ENCODE measurements at regions not wholly inside any gene's neighbourhood (a gene's known extent, or its start where the extent isn't known, plus 50 kb on each side); places are given as distances from the start of the nearest gene placed in this dataset.
"Not testable (repeated sequence)": the region's sequence is repeated elsewhere in the genome, so short reads cannot be mapped to it uniquely, and the experiment has no call there.

DNA sequence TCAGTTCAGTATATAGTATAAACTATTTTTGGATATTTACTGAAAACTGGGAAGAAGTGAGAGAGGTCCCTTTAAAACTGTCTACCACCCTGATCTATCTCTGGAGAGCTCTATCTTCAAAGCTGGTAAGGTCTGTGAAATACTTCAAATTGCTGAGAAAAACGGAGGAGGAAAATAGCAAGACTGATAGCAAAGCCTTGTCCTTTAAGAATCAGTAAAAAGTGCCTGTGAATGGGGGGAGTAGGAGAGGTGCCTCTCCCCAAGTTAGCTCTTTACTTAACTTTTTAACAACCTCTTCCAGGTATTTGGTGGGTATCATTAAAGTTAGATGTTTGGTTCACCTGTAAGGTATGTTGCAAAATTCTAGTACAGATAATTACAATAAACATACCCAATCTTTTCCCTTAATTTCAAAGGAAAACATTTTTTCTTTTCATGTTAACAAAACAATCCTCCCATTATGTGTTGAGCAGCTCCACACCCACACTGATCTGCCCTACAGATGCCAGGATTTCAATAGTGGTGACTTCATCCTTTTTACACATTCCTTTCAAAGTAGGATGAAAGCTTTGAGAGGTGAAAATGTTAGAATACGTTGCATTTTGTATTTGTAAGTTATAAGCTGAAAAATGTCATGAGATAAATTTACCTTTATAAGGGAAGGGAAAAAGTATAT lies 149.2 kb downstream of the CRPPA start:
- no peak overlapping the region for H3K4me3 ChIP-seq (ENCODE audit: low read depth, low read length)
- no peak for TF ChIP-seq CTCF (IDR thresholded peaks at IDR 0.05; ENCODE audit: low read depth, low read length)

GRCh38 chr7:16271355-16271915 lies 149.9 kb downstream of the CRPPA start:
- H3K4me3 ChIP-seq (ENCODE audit: low read depth, low read length) = no peak overlapping the region
- TF ChIP-seq CTCF (IDR thresholded peaks at IDR 0.05; ENCODE audit: low read depth, low read length) = no peak

DNA sequence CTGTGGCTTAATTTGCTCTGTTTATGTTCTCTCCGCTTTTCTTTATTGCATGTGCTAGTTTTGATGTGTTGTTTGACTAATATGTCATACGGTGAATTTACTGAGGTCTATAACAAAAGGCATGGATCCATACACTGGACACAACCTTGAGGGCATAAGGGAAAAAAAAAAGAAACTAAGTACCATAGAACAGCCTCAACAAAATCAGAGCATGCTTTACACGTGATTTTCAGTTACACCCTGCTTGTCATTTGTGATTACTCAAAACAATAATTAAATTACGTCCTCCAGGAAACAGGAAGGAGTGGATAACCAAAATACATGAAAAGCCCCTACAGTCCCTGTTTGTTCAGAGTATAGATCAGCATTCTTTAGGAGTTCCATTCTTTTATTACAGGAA lies 150.5 kb downstream of the CRPPA start:
- H3K4me3 ChIP-seq (ENCODE audit: low read depth, low read length) = no peak overlapping the region
- TF ChIP-seq CTCF (IDR thresholded peaks at IDR 0.05; ENCODE audit: low read depth, low read length) = no peak

- no peak for TF ChIP-seq CTCF (IDR thresholded peaks at IDR 0.05; ENCODE audit: low read depth, low read length)
- H3K4me3 ChIP-seq (ENCODE audit: low read depth, low read length) = no peak overlapping the region
Measured at GRCh38 chr7:16268821-16269768, 152.2 kb downstream of the CRPPA start.

DNA sequence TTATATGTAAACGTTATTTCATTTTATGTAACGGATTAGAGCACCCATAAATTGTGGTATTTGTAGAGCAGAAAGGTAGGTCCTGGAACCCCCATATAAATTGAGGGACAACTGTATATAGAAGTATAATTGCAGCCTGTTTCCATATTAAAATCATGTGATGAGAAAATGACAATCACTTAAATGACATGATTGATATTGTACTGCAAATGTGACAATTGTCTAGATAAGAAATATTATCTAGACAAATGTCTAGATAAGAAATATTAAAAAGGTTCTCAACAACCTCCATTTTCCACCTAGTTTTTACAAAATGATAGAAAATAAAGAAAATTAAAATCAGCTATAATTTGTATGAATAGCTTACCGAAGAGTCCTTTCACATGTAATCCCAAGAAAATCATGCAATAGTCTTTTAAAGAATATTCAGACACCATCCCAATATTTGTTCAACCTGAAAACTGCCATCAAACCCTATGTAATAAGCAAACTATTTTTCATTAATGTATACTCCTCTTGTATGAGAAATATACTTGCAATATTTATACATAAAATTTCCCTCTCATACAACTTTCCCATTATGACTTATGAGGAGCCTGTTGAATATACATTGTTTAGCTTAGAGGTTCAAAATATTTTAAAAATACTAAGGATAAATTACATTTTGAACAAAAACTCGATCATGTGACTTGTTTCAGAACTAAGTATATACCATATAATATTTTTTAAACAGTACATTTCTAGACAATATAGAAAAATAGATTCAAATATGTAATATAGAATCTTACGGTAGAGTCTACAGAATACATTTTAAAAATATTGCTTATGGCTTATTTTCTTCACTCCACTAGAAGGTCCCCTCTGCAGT lies 153.2 kb downstream of the CRPPA start:
- no peak for TF ChIP-seq CTCF (IDR thresholded peaks at IDR 0.05; ENCODE audit: low read depth, low read length)
- no peak overlapping the region for H3K4me3 ChIP-seq (ENCODE audit: low read depth, low read length)

- H3K4me3 ChIP-seq (ENCODE audit: low read depth, low read length) = no peak overlapping the region
- TF ChIP-seq CTCF (IDR thresholded peaks at IDR 0.05; ENCODE audit: low read depth, low read length) = no peak
Measured at GRCh38 chr7:16266877-16267276, 154.5 kb downstream of the CRPPA start.

DNA sequence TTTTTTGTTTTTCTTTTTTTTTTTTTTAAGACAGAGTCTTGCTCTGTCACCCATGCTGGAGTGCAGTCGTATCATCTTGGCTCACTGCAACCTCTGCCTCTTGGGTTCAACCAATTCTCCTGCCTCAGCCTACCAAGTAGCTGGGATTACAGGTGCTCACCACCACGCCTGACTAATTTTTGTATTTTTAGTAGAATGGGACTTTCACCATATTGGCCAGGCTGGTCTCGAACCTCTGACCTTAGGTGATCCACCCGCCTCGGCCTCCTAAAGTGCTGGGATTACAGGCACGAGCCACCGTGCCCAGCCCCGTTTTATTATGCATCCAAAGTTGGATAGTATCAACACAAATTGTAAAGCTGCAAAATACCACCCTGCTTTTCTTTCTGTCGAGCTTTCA lies 154.9 kb downstream of the CRPPA start:
- H3K4me3 ChIP-seq (ENCODE audit: low read depth, low read length) = not testable (repeated sequence)
